SH-SY5Y (cell line): ENCODE measurements at regions not wholly inside any gene's neighbourhood (a gene's known extent, or its start where the extent isn't known, plus 50 kb on each side); places are given as distances from the start of the nearest gene placed in this dataset.

Experiments used
- GATA2 ChIP-seq: IDR thresholded peaks from 2 replicates; pipeline ENCODE4 v1.6.1; 2011; ENCODE audit warnings: mild to moderate bottlenecking, low read depth, low read length
- GATA3 ChIP-seq: IDR thresholded peaks from 2 replicates; pipeline ENCODE4 v1.6.1; 2011; ENCODE audit warnings: low read depth, mild to moderate bottlenecking, low read length, moderate library complexity

- no peak for TF ChIP-seq GATA3
- no peak for TF ChIP-seq GATA2
Measured at GRCh38 chr12:118900993-118901392, 80.3 kb upstream of the SRRM4 start.

- TF ChIP-seq GATA2 (no peak), GATA3 (no peak)
Measured at GRCh38 chr12:118908811-118909210, 72.5 kb upstream of the SRRM4 start.

- TF ChIP-seq GATA2 (no peak), GATA3 (no peak)
Measured at GRCh38 chr12:118912697-118913270, 68.6 kb upstream of the SRRM4 start.

GRCh38 chr12:118921761-118922160 lies 59.6 kb upstream of the SRRM4 start:
- TF ChIP-seq GATA2 (no peak), GATA3 (no peak)

GRCh38 chr12:118922405-118922804 lies 58.9 kb upstream of the SRRM4 start:
- TF ChIP-seq GATA2 (no peak), GATA3 (no peak)

GRCh38 chr12:118925407-118925806 lies 55.9 kb upstream of the SRRM4 start:
- TF ChIP-seq GATA2, result no peak
- TF ChIP-seq GATA3, result no peak

- no peak for TF ChIP-seq GATA3
Measured at GRCh38 chr12:118925826-118926225, 55.5 kb upstream of the SRRM4 start.
